ENCODE measurements at regions not wholly inside any gene's neighbourhood (a gene's known extent, or its start where the extent isn't known, plus 50 kb on each side); places are given as distances from the start of the nearest gene placed in this dataset.

DNA sequence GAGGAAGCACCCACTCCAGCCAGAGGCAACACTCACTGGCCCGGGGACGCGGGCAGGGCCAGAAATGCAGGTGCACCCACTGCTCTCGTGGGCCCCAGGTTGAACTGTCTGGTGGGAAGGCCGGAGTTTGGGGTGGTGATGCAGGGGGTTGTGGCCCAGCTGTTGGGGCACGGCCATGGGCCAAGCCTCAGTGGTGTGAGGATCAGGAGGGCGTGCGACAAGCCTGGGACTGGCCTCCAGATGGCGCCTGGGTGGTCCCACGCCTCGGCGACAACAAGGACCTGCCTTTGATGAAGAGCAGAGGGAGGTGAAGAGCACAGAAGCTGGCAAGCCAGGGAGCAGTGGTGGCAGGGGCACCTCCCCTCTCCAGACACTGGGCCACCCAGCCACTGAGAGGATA, 240.8 kb downstream of the BRD1 start:
- no peak for DNase-seq (ENCODE audit: low read depth in 2 of 2)

- no peak for DNase-seq (ENCODE audit: low read depth in 2 of 2)
Measured at GRCh38 chr22:49586244-49586748, 241.4 kb downstream of the BRD1 start.

- DNase-seq (ENCODE audit: low read depth in 2 of 2), result no peak
Measured at GRCh38 chr22:49585461-49586243, 242.0 kb downstream of the BRD1 start.

DNA sequence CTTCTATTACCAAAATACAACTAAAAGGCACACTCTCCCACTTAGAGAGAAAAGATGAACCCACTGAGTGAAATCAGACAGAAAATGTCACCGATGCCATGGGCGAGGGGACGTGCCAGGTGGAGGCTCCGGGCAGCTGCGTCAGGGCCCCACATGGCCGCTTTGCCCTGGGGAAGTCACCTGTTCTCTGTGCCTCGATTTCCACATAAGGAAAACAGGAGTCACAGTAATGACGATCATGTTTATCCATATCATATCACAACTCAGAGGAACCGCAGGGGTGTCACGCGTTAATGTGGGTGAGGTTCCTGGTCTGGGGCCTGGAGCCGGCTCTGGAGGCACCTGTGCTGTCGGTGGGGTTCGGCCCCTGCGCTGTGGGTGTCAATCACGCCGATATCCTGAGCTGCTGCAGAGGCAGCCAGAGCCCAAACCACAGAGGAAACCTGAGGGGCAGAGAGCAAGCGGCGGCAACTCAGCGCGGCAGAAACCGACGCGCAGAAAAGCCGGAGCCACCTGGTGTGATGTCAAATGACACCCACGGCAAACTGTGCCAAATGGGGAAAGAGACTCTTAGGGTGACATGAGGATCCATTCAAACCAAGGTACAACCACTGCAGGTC, 243.7 kb downstream of the BRD1 start:
- DNase-seq (ENCODE audit: low read depth in 2 of 2), result no peak

GRCh38 chr22:49583341-49583740, 244.3 kb downstream of the BRD1 start:
- no peak for DNase-seq (ENCODE audit: low read depth in 2 of 2)

DNA sequence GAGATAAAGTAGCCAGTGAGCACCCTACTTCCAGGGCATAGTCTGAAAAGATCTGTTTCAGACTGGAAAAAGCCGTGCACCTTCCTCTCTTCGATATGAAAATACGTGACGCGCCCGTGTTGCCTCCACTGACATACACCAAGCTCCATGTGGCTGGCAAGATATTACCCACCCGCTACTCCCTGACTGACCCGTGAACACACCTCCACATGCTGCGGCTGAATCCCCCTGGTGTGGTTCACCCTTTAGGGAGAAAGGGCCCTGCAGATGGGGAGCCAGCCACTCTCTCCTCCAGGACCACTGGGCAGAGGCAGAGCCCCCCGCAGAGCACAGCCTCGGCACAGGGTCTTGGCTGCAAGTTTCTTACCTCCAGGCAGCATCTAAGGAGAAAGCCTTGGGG, 245.0 kb downstream of the BRD1 start:
- no peak for DNase-seq (ENCODE audit: low read depth in 2 of 2)

DNA sequence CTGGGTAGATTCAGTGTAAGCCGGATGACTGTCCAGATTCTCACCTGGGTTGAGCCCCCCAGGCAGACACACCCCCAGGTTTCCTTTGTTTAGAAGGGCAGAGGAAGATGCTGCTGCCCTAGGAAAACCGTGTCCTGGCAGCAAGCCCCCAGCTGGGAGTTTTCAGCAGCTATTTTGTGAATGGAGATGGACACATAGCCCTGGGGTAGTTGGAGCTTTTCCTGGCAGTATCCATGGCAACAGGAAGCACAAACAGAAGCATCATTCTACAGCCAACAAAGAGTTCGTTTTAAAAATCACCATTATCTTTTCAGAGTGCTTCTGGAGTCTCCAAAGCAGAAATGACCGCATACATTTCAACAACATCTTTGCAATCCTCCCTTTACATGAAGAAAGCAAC, 245.5 kb downstream of the BRD1 start:
- DNase-seq (ENCODE audit: low read depth in 2 of 2), result no peak

DNA sequence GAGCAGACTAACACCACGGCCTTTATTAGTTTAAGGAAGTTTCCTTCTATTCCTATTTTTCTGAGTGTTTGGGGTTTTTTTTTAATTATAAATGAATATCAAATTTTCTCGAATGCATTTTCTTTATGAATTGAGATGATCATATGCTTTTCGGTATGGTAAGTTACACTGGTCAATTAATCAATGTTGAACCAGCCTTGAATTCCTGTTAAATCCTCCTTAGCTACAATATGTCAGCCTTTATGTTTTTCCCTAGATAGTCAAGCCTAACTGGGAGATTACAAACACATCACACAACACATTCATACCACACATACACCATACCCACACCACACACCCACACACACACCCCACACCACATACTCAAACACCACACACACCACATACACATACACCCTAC, 247.6 kb downstream of the BRD1 start:
- no peak for DNase-seq (ENCODE audit: low read depth in 2 of 2)

DNA sequence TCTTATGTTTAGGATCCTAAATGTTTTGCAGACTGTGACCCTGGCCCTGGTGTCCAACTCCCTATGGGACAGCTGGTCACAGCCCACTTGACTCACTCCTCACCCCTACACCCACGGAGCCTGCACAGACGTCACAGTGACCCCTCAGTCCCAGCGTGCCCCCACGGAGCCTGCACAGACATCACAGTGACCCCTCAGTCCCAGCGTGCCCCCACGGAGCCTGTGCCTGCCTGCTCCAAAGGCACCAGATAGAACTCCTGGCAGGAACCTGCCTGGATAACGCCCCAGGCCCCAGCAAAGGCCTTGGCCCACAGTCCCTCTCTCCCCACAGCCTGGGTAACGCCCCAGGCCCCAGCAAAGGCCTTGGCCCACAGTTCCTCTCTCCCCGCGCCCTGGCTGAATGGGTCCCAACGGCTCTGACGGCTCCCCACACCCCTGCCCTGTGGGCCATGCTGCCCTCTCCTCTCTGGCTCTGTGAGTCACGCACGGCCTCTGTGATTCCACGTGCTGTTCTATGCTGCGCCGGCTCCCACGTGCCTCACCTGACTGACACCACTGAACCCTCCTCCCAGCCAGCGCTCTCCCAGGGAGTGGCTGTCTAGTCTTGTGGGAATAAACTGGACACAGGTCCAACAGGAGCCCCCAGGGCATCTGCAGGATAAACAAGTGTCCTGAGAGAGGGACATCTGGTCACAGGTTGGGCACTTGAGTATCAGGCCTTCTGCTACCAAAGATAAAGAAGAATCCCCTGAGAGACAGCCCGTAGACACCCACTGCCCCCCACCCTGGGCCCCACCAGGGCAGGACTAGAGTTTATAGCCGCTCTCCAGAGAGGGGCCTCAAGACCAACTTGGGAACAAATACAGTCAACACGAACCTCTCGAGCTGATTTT, 250.3 kb downstream of the BRD1 start:
- DNase-seq (ENCODE audit: low read depth in 2 of 2), result no peak

- DNase-seq (ENCODE audit: low read depth in 2 of 2), result no peak
Measured at GRCh38 chr22:49576241-49577141, 251.2 kb downstream of the BRD1 start.

- no peak for DNase-seq (ENCODE audit: low read depth in 2 of 2)
Measured at GRCh38 chr22:49575703-49576081, 252.0 kb downstream of the BRD1 start.

DNA sequence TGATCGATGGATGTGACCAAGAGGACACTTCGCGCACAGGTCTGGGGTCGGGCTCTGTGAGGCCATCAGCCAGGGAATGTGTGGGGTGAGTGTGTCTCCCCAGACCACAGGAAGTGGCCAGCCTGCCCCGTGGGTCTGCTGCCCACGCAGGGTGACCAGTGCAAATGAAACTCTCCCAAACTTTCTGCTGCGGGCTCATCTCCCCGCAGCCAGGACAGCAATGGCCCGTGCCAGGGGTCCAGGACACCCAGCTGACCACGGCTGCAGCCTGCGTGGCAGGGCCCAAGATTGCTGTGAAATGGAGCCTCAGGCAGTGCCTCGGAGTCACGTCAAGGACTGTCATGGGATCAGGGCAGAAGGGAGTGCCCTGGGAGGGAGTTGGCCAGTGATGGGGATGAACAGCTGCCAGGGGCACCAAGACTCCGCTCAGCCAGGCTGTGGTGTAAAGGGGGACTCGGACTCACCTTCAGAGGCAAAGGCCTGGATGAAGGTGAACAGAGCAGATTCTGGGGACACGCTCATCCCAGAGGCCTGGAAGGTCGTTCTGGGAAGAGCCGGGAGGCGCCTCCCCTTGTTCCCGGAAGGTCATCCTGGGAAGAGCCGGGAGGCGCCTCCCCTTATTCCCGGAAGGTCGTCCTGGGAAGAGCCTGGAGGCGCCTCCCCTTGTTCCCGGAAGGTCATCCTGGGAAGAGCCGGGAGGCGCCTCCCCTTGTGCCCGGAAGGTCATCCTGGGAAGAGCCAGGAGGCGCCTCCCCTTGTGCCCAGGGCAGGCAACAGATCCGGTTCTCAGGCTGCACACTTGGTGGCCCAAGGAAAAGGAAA, 252.6 kb downstream of the BRD1 start:
- no peak for DNase-seq (ENCODE audit: low read depth in 2 of 2)

GRCh38 chr22:49574205-49574880, 253.3 kb downstream of the BRD1 start:
- no peak for DNase-seq (ENCODE audit: low read depth in 2 of 2)

DNA sequence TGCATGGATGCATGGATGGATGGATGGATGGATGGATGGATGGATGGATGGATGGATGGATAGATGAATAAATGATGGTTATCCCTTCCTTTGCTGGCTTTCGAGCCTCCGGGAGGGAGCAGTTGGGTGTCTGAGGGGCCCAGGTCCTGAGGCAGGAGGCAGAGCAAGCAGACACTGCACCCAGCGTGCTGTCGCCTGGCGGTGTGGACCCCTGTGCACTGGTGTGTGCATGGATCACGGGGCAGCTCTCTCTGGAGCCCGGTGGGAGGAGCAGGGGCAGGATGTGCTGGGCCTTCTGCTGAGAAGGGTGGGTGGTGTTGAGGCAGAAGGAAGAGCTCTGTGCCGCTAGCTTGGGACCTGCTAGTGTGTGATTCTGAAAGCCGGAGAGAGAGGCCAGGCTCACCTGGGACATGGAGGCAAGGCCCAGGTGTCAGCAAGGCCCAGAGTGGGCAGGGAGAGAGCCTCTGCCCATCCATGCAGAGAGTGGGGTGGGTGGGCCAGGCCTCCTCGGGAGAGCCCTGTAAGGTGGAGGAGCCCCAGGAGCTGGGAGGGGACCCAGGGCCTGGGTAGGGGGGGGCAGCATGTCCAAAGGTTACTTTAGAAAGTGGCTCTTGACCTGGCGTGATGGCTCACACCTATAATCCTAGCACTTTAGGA, 254.4 kb downstream of the BRD1 start:
- no peak for DNase-seq (ENCODE audit: low read depth in 2 of 2)

DNA sequence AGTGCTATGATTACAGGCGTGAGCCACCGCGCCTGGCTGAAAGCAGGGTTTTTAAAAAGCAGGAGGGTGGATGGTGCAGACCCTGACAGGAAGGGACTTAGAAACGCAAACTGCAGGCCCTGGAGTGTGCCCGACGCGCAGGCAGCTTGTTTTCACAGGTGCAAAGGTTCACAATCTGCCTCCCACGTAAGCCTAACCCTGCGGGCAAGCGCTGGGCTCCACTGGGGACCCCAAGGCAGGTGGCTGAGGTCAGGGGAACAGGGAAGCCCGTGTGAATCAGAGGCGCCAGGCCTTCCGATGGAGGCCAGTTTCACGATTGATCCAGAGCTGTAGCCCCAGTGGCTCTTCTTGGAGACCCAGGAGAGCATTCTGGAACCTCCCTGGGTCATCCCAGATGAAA, 256.3 kb downstream of the BRD1 start:
- no peak for DNase-seq (ENCODE audit: low read depth in 2 of 2)

GRCh38 chr22:49570032-49570848, 257.4 kb downstream of the BRD1 start:
- no peak for DNase-seq (ENCODE audit: low read depth in 2 of 2)

DNA sequence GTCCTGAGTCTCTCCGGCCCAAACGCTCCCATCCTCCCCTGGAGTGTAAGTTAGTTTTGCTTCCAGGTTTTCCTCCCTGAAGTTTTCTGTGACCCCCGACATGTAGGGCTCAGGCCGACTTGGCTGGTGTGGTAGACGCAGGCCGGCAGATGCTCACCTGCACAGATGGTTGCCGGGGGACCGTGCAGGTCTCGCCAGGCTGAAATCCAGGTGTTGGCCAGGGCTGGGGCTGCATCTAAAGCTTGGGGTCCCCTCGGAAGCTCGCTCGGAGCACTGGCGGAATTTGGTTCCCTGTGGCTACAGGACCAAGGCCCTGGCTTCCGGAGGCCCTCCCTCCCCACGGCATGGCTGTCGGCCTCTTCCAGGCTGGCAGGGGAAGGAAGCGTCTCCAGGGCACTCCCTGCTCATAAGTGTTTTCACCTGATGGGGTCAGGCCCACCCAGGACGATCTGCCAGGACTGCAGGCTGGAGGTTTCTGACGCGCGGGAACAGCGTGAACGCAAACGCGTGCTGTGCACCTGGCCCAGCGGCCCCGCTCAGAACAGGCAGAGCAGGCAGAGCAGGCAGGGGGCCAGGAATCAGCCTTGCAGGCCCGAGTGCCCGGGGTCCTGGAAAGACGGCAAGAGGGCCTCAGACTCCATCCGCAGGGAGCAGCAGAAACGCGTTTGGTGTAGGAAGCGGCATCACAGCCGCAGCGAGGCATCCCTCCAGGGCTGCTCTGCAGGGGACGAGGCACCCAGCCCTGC, 258.2 kb downstream of the BRD1 start:
- DNase-seq (ENCODE audit: low read depth in 2 of 2), result no peak

- DNase-seq (ENCODE audit: low read depth in 2 of 2), result no peak
Measured at GRCh38 chr22:49568751-49569285, 258.9 kb downstream of the BRD1 start.
